CD4-positive, alpha-beta T cell treated with Interleukin-17A for 4 hours (primary cell): ENCODE measurements at regions not wholly inside any gene's neighbourhood (a gene's known extent, or its start where the extent isn't known, plus 50 kb on each side); places are given as distances from the start of the nearest gene placed in this dataset.

Experiments used
- DNase-seq: peaks from one replicate; pipeline ENCODE4 v3.0.0-alpha.2; 2020; ENCODE audit warnings: mixed read lengths

GRCh38 chr17:33516645-33517044 lies 223.6 kb upstream of the ASIC2 start:
- DNase-seq, result no peak

DNA sequence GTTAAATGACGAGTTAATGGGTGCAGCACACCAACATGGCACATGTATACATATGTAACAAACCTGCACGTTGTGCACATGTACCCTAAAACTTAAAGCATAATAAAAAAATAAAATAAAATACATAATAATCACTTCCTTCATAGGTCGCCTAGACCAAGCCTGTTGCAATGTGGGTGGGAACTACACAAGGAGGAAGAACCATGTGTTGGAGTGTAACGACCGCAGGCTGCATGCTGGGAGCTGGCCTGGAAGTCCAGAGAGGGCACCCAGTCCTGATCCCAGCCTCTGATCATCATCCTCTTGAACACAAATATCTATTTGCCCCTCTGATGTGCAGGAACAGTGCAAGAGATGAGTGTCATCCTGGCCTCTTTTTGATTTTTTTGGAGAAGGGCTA lies 224.7 kb upstream of the ASIC2 start:
- no peak for DNase-seq

DNA sequence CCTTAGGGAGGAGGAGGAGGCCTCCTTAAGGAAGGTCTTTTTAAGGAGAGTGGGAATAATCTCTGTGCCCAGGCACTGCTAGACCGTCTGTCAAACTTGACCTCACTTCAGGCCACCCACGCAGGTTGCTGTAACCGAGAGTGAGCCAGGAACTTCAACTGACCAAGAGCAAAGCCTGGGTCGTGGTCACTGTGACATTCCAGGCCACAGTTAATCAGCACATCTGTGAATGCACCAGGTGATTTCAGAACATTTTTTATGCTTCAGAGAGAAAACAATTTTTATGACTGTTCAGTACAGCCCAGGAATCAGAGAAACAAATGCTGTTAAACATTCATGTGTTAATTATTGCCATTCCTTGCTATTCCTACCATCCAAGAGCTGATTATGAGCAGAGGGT lies 226.6 kb upstream of the ASIC2 start:
- DNase-seq, result no peak

DNA sequence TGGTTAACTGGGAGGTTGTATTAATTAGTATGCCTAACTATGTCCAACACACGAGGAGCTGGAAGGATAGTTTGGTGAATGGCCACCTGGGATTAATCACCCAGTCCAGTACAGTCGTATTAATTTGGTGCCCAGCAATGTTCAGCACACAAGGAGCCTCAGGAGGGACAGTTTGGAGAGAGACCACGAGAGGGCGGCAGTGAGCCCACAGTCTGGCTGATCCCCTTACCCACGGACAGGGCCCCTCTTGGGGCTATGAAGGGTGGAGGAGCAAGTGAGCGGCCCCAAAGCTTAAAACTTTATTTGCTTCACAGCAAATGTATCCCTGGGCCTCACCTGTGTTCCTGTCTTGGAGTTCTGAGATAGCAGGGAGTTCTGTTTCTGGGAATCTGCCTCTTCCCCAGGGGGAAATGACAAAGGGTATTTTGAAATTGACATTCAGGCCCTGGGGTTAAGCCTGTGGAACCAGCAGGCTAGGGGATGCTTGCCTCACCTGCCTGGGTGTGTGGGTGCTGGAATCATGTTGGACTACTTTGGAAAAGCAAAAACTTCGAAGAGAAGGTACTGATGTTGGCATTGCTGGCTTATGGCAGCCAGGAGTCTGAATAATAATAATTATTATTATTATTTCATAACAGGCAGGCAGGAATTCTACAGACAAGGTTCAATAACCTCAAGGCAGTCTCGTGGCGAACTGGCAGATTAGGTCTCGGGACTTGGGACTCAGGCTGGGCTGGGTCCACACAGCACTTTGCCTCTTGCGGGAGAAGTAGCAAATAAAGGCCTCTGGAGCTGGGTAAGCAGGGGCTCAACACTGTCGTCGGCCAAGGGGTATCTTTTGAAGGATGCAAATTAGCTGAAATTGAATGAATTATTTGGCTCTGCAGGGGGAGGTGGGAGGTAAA lies 227.6 kb upstream of the ASIC2 start:
- DNase-seq, result peak; percentile 43

- DNase-seq, result no peak
Observed at GRCh38 chr17:33521784-33522183, 228.7 kb upstream of the ASIC2 start.

GRCh38 chr17:33522623-33523022 lies 229.5 kb upstream of the ASIC2 start:
- DNase-seq, result no peak

DNA sequence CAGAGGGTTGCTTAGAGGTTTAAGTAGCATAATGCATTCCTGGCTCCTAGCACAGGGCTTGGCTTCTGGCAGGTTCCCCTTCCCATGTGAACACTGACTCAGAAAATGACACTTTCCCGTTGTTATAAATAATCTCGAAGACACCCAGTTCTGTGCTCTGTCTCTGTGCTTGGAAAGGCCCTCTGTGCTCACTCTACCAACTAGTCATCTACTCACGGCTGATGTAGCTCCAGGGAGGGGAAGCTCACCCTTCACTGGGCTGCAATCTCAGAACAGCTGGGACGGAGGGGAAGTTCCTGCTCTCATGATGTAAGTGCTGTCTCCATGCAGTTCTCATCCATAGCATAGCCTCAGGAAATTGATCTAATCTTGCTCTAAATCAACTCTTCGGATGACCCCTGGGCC lies 230.5 kb upstream of the ASIC2 start:
- no peak for DNase-seq

- no peak for DNase-seq
Observed at GRCh38 chr17:33525186-33525585, 232.1 kb upstream of the ASIC2 start.

DNA sequence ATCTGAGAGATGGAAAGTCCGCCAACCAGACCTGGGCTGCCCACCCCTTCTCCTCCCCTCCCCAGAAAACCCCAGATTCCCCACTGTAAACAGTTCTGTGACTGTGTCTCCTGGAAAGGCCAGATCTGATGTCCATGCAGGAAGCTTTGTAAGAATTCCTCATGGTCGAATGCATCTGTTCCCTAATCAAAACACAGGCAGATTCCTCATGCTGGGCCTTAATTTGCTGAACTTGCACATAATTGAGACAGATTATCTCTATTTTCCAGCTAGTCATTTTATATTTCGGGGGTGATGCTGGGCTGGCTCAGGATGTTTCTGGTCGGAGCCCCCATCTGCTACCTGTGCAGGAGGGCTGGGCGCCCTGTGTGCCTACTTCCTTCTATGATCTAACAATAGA lies 233.6 kb upstream of the ASIC2 start:
- no peak for DNase-seq

GRCh38 chr17:33527290-33527689 lies 234.2 kb upstream of the ASIC2 start:
- DNase-seq, result no peak

- no peak for DNase-seq
Observed at GRCh38 chr17:33528846-33529245, 235.8 kb upstream of the ASIC2 start.

- DNase-seq, result no peak
Observed at GRCh38 chr17:33529816-33530215, 236.7 kb upstream of the ASIC2 start.

DNA sequence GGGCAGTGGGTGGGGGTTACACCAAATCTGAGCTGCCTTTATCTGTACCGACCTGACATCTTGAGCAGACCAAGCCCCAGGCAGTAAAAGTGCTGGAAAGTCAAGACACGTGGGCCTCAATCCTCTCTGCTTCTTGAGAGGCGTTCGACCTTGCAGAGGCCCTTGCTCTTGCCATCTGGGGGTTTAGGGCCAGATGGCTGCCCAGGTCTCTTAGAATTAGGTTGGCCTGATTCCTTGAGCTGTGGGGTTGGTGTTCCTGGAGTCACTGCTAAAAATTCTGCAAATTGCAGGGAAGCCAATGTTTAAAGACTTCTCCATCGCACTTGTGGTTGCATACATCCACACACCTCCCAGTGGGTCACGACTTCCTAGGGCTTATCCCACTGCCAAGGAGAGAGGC lies 238.2 kb upstream of the ASIC2 start:
- no peak for DNase-seq

DNA sequence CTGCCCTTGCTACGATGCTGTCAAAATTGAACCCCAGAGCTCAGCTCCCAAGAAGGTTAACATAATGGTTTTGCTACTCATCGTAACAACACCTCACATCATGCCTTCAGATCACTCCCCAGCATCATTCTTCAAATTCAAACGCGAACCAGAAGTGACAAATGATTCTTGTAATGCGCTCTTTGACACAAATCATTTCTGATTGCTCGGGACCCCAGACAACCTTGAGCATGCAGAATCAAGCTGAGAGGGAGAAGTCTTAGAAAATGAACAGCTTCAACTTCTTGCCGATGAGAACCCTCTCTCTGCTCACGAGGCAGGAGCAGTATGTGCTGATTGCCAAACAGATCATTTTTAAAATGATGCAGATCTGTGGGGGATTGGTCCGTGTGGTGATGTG lies 241.0 kb upstream of the ASIC2 start:
- no peak for DNase-seq

DNA sequence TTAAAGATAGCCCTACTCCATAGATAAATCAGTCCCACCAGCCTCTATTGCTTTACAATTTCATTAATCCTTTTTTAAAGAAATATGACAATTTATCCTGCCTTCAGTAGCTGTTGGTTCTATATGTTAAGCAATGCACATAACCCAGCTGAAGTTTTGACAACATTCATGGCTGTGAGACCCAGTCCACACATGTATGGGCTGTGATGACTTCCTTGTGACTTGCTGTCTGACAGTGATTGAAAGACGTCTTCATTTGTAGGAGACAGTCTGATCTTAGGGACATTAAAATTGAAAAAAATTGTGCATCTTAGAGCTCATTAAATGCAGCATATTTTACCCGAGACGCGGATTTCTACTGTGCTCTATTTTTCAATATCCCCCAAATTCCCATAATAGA lies 252.0 kb upstream of the ASIC2 start:
- no peak for DNase-seq

DNA sequence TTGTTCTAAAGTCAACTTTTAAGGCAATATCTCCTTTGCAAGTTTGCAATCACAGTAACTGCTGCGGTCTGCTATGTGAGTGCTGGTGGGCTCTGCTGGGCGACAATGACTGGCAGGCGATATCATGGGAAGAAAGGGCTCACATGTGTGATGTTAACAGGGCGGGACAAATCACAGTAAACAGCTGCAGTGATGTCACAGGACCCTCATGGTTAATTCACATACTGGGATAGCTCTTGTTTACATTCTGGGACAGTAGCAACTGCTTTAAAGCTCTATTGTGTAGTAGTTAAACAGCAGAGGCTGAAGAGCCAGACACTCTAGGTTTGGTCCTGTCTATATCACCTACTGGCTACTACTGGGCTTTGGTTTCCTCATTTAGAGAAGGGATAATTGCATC lies 257.2 kb upstream of the ASIC2 start:
- DNase-seq, result no peak

GRCh38 chr17:33551075-33551474 lies 258.0 kb upstream of the ASIC2 start:
- no peak for DNase-seq

DNA sequence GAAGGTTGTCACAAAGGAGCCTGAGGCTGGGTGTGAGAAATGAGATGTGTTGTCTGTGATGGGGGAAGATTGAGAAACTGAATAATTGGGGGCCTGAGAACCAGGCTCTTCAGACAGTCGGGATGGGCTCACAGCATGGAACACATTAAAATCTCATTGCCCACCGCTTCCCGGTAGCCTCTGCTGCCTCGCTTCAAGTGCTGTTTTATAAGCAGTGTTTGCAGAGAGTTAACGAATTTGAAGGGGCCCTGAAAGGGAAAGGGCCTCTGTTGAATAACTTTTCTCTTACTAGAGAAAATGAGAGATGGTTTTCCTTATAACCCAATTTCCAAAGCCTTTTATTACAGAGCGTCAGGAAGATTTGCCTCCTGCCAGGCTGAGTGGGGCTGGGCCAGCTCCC lies 258.8 kb upstream of the ASIC2 start:
- DNase-seq, result no peak

- DNase-seq, result no peak
Observed at GRCh38 chr17:33560165-33560564, 267.1 kb upstream of the ASIC2 start.

DNA sequence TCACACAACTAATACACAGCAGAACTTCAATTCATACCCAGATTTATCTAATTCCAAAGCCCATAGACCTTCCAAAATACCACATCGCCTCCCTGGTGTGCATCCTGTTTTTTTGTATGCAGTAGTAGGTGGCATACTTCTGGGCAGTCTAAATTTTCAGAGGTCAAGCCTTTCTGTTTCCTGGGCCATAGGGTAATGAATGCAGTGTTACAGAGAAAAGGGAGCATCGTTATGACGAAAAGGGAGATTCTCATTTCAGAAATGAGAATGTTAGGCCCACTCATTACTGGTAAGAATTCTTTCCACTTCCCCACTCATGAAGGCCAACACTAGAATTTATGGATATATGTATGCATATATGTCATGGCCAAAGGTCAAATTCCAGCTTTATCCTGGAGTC lies 267.8 kb upstream of the ASIC2 start:
- DNase-seq, result no peak

GRCh38 chr17:33561569-33562334 lies 268.7 kb upstream of the ASIC2 start:
- no peak for DNase-seq

- no peak for DNase-seq
Observed at GRCh38 chr17:33562792-33563191, 269.7 kb upstream of the ASIC2 start.

GRCh38 chr17:33564146-33564545 lies 271.1 kb upstream of the ASIC2 start:
- no peak for DNase-seq

GRCh38 chr17:33567223-33567622 lies 274.1 kb upstream of the ASIC2 start:
- no peak for DNase-seq
